Non-pigmented ciliary epithelial cell (primary cell): ENCODE measurements at regions not wholly inside any gene's neighbourhood (a gene's known extent, or its start where the extent isn't known, plus 50 kb on each side); places are given as distances from the start of the nearest gene placed in this dataset.
"Not testable (repeated sequence)": the region's sequence is repeated elsewhere in the genome, so short reads cannot be mapped to it uniquely, and the experiment has no call there.

Experiments used
- DNase-seq: peaks from one replicate; pipeline ENCODE4 v3.0.0-alpha.2; 2010; ENCODE audit warnings: low read depth

DNA sequence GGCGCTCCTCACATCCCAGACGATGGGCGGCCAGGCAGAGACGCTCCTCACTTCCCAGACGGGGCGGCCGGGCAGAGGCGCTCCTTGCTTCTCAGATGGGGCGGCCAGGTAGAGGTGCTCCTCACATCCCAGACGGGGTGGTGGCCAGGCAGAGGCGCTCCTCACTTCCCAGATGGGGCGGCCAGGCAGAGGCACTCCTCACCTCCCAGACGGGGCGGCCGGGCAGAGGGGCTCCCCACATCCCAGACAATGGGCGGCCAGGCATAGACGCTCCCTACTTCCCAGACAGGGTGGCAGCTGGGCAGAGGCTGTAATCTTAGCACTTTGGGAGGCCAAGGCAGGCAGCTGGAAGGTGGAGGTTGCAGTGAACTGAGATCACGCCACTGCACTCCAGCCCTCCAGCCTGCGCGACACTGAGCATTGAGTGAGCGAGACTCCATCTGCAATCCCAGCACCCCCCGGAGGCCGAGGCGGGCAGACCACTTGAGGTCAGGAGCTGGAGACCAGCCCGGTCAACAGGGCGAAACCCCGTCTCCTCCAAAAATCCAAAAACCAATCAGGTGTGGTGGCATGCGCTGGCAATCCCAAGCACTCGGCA, 833.7 kb upstream of the RAG2 start:
- DNase-seq: not testable (repeated sequence)

DNA sequence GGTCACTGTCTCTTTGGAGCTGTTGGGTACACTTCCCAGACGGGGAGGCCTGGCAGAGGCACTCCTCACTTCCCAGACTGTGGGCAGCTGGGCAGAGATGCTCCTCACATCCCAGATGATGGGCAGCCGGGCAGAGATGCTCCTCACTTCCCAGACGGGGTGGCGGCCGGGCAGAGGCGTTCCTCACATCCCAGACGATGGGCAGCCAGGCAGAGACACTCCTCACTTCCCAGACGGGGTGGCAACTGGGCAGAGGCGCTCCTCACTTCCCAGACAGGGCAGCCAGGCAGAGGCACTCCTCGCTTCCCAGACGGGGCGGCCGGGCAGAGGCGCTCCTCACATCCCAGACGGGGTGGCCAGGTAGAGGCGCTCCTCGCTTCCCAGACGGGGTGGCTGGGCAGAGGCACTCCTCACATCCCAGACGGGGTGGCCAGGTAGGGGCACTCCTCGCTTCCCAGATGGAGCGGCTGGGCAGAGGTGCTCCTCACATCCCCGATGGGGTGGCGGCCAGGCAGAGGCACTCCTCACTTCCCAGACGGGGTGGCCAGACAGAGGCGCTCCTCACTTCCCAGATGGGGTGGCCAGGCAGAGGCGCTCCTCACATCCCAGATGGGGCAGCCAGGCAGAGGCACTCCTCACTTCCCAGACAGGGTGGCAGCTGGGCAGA, 833.1 kb upstream of the RAG2 start:
- DNase-seq: not testable (repeated sequence)

DNA sequence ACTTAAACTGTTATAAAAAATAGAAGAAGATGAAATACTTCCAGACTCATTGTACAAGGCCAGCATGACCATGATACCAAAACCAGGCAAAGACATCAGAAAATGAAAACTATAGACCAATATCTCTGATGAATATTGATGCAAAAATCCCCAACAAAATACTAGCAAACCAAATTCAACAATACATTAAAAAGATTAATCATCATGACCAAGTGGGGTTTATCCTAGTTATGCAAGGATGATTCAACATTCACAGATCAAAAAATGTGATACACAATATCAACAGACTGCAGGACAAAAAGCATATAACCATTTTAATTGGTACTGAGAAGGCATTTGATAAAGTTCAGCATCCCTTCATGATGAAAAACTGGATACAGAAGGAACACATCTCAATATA, 824.5 kb upstream of the RAG2 start:
- DNase-seq: no peak

DNA sequence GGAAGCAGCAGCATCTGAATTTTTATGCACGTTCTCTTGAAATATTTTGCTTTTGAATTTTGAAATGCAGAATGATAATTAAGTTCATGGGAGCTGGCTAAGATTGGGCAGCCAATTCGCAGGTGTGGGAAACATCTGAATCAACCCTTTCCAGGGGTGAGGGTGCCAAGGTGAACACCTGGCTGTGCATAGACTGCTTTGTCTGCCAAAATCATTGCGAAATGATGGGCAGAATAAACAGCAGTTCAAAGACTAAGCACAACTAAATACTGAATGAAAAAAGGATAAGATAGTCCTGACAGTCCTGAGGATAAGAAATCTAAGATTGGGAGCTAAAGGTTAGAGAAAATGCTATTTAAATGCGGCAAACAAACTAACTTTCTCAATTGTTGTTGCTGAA, 813.3 kb upstream of the RAG2 start:
- no peak for DNase-seq

DNA sequence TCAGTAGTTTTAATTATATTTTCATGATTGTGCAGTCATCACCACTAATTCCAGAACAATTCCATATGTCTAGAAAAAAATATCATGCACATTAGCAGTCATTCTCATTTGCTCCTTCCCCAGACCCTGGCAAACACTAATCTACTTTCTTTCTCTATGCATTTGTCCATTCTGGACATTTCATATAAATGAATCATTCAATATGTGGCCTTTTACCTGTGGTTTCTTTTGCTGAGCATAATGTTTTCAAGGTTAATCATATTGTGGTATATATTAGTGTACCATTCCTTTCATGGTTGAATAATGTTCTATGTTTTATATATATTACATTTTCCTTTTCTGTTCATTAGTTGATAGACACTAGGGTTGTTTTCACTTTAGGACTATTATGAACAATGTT, 811.1 kb upstream of the RAG2 start:
- DNase-seq: peak; percentile 20

DNA sequence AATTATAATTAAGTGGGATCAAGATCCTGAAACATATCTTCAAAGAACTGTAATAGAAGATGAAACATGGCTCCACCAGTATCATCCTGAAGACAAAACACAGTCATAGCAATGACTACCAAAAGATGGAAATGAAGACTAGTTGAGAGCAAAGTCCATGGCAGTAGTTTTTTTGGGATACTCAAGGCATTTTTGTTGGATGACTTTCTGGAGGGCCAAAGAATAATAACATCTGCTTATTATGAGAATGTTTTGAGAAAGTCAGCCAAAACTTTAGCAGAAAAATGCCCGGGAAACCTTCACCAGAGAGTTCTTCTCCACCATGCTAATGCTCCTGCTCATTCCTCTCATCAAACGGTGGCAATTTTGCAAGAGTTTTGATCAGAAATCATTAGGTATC, 809.4 kb upstream of the RAG2 start:
- DNase-seq: no peak

DNA sequence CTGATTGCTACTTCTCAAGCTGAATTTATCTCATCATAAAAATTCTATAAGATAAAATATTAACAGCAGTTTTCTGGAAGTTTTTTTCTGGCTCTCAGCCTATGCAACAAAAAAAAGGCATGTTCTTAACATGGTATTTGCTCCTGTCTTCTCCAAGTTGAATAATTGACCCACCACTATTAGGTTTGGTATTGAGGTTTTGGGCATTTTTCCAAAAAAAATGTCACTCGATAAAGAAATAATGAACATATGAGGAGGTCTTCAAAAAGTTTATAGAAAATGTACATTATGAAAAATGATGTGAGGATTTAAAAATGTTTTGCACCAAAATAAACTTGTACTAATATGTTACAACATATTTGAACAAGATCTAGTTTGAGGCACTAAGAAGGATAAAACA, 808.6 kb upstream of the RAG2 start:
- no peak for DNase-seq

DNA sequence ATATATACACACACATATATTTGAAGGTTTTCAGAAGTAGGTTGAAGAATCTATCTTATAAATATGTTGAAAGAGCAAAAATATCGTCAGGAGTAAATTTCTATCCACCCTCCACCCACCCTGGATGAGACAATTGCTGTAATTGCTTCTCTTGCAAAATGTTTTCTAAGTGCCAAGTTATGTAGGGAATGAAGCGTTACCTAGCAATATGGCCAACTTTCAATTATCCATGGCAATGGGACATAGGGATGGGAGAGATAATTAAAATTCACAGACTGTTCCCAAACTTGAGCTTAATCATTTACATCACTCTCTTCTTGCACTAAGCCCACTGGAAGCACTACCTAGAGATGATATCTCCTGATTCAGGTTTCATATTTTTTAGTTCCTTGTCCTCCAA, 806.2 kb upstream of the RAG2 start:
- DNase-seq: no peak

DNA sequence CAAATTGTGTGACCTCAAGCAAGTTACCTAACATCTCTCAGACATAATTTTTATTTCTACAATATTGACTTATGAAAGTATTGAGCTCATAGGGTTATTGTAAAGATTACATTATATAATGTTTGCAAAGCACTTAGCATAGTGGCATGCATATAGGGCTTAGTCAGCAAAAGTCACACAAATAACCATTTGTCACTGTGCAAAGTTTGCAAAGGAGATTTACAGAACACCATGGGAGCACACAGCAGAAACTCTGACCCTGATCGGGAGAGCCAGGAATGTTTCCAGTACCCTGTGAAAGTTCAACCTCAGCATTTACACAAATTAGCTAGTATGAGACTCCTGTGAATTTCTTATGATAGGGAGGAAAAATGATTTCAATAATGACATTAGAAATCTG, 804.6 kb upstream of the RAG2 start:
- no peak for DNase-seq

DNA sequence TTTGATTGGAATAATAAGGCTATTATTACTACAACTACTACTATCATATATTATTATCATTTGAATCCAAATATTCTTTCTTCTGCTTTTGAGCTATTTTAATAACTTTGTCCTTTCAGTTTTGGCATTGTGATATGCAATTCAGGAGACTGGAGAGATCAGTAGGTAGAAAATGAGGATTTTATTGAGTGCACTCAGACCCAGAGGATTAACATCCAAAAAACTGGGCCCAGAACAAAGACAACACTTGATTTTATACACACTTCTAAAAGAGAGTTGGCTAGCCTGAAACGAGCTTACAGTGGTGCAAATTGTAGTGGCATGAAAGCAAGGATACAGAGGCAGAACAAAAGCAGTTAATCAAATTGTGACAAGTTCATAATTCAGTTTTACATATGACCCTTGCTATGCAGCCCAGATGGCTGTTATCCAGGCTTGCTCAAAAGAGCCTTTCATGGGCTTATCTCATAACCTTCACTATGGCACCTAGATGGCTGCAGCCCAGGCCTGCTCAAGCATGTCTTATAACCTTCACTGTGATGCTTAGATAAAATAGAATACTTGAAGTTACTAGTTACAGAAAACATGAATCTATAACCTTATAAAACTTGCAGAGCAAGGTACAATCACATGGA, 796.3 kb upstream of the RAG2 start:
- DNase-seq: no peak

DNA sequence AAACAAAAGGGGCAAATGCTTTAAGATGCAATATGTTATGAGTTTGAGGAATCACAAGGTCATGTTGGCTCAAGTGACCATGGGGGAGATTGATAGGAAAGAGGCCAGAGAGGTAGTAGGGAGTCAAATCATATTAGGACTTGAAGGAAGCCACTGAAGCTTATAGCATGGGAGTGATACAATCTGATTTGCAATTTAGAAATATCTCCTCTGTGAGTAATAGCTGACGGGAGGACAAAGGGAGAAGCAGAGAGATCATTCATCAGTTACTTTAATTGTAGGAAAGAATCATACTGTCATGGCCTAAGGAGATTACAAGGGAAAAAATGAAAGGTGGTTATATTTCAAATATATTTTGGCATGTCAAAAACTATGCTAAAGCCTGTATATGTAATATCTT, 793.6 kb upstream of the RAG2 start:
- DNase-seq: no peak

DNA sequence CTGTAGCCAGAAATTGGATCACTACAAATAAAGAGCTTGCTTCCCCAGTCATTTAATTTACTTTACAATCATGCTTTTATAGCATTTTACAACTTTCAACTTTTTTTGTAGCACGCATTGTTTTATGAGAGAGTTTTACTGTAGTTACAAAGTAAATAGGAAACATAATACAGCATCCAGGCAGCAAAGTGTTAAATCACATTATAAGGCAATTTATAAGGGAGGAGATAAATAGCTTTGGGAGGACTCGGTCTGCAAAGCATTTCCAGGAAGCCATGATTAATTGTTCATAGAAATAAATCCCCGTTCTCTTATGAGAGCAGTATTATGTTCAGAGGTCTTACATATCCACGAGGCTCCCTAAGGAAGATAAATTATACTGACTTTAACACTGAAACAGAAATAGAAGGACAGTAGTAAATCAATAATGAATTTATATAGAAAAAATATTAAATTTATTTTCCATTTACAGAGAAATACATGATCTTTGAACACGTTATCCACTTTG, 792.6 kb upstream of the RAG2 start:
- DNase-seq: no peak

DNA sequence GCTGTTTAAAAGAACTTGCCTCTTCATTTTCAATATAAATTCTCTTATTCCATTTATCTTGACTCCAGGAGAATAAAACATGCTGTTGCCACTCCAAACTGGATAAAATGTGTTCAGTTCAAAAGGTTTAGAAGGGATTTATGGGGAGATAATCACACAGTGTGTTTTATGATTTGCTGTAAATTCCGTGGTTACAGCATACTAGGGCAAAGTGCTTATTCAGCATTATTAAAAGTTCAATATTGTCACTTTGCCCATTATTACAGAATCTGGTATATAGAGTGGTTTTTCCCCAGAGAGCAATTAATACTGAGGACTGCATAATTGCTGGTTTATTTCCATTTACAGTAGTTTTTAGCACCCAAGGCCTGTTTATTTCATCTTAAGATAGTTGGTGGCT, 780.9 kb upstream of the RAG2 start:
- DNase-seq: no peak

DNA sequence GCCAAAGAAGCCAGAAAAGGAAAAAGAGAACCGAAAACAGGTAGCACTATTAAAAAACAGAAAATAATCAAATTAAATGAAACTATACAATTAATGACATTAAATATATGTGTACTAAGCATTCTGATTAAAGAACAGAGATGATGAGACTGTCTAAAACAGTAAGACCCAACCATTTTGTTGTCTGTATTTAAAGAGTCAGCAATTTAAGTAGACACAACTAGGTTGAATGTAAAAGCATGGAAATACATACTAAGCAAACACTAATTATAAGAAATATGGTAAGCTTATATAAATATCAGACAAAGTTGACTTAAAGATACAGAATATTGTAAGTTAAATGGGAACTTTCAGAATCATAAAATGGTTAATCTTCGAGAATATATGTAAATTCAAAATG, 774.6 kb upstream of the RAG2 start:
- no peak for DNase-seq

DNA sequence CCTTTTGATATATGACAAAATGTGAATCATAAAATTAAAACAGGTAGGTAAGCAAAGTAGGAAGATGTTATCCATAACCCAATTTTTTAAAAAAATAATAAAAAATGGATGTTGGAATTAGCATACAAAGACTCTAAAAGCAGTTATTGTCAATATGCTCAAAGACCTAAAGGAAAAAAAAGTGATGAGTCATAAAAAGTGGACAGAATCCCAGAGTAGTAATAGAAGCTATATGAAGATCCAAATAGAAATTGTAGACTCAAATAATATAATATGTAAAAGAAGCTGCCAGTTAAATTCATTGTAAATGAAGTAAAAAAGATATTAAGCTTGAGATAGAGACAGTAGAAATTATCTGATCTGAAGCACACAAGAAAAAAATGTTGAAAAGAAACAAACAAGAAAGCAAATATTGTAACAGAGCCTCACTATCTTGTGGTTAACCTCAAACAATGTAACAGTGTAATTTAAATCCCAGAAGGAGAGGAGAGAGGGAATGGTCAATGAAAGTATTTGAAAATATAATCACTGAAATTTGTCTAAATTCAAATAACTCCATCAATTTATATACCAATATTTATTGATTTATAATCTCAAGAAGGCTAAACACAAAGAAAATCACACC, 773.4 kb upstream of the RAG2 start:
- DNase-seq: no peak

DNA sequence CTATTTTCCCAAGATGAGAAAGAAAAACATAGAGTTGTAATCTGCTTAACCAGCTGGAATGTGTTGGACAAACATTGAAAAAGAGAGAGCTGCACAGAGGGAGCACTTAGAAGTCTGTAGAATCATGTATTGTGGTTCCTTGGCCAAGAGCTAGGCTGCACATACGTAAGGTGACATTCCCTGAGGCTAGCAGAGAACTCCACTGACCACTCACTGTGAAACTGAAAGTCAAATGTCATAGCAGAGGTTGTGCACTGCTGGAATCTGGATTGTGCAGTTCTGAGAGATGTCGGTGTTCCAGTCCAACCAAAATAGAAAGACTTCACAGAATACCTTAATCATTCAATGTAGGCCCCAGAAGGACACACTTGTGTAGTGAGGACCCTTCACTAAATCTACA, 772.8 kb upstream of the RAG2 start:
- DNase-seq: no peak

DNA sequence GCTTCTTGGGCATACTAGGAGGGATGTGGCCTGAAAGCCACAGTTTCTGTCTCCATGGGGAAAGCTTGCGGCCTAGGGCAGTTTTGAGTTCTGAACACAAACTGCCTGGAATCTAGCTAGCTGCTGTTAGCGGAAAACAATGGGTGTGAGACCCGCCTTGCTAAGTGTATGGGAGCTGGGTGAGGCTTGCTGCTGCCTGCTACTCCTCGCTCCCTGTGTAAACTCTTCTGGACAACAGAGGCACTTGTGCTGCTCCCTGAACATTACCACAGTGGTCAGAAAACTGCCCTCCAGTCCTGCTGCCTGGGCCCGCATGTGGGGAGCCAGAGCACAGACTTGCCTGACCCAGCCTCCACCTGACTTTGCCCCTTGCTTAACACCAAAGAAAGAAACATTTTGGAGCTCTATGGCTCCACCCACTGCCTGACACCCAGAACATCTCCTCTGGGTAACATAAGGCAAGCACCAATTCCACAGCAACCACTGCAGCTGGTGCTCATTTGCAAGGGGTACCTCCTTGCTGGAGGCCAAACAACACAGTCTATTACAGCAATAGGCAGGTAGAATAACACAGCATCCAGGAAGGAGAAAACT, 766.3 kb upstream of the RAG2 start:
- DNase-seq: no peak

DNA sequence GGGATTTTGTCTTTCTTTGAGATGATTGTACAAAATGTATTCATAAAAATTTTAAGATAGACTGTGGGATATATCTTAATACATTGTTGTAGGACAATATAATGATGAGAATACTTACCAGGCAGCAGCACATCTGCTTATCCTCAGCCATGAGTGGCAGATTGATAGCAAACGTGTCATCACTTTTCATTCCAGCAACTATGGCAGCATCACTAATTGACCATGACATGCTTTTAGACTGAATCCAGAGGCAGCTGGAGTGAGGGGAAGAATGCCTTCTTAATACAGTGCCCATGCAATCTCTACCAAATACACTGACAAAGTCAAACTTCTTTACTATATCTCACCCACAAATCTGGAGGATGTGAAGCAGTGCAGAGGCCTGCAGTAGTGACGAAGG, 755.2 kb upstream of the RAG2 start:
- DNase-seq: no peak

DNA sequence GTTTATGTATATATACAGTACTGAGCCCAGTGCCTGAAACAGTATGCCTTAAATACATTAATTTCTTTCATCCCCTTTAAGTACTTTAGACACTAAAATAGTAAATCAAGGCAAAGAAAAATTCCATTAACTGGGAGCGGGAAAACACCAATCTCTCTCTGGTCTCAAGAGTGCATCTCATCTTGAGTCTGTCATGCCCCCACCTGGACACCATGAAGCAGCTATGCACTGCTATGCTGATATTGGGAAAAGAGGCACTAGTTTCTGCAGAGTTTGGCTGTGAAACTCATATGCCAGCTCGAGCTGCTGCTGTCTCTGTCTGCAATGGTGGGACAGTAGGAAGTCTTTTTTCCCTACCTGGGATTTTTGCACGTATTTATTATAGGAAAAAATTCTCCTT, 754.4 kb upstream of the RAG2 start:
- DNase-seq: no peak

DNA sequence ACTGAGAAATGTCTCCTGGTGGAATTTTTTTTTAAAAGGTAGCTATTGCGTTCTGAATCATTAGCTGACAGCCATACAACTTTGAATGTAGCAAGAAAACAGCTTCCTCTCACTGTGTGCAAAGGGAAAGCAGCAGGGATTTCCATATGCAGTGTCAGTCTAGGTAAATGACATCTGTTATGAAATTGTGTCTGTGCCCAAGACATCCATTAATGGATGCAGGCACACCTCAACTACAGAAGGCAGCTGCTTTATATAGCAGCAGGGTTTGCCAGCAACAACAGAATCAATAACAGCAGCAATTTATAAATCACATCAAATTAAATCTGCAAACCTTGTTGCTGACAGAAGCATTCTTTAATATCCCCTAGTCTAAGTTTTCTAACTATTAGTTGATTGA, 745.3 kb upstream of the RAG2 start:
- DNase-seq: no peak

DNA sequence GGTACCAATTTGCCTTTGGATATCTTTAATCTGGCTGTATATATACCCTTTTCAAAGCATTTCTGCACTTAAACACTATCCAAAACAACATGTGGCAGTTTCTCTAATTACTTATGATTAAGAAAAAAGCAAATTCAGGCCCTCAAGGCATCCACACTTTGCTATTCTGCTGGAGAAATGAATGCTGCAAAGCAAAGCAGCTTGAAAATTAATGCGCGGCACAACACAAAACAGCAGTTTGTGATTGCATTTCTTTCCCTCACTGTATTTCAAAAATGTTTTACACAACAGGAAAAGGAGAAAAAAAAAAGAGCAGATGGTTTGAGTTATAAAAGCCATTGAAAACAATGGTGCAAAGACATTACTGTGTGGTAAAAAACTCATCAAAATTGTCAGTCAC, 738.4 kb upstream of the RAG2 start:
- no peak for DNase-seq

DNA sequence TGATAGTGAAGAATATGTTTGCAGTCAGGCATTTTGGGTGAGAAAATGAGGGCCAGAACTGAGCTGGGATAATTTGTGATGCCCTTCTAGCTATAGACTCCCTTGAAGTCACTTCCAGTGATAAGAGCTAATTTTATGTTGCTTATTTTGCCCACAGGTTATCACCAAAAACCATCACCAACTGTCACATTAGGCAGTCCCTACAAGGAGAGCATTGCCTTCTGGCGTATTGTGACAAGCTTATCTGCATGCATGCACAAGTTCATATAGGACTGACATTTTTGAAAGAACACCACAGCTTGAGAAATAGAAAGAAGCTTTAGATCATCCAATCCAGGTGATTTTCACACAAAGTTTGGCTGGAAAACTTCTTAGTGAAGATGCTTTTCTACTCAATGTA, 735.3 kb upstream of the RAG2 start:
- no peak for DNase-seq

DNA sequence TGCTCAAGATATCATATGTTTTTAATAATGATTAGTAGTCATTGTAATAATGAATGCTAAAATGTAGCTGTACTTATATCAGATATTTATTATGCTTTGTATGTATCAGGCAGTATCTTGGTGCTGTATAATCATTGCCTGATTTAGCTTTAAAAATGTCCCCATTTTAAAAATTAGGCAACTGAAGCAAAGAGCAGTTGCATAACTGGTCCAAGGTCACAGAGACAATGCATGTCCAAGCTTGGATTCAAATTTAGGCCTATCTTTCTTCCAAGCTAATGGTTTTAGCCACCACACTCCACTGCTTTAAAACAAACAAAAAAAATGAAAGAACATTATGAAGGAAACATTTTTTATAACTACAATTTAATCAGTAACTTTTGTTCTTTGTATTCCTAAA, 725.8 kb upstream of the RAG2 start:
- no peak for DNase-seq
